Right renal pelvis (tissue), 4 donors: ENCODE measurements at regions not wholly inside any gene's neighbourhood (a gene's known extent, or its start where the extent isn't known, plus 50 kb on each side); places are given as distances from the start of the nearest gene placed in this dataset.
A peak's percentile ranks its signal among the peaks of the same experiment; 100 is the strongest.

Experiments used
- DNase-seq, 4 donors: peaks; one replicate each; pipeline ENCODE4 v3.0.0-alpha.2; 2013; ENCODE audit warnings: low read depth in 4 of 4, low spot score in 3 of 4, missing footprints in 1 of 4

DNA sequence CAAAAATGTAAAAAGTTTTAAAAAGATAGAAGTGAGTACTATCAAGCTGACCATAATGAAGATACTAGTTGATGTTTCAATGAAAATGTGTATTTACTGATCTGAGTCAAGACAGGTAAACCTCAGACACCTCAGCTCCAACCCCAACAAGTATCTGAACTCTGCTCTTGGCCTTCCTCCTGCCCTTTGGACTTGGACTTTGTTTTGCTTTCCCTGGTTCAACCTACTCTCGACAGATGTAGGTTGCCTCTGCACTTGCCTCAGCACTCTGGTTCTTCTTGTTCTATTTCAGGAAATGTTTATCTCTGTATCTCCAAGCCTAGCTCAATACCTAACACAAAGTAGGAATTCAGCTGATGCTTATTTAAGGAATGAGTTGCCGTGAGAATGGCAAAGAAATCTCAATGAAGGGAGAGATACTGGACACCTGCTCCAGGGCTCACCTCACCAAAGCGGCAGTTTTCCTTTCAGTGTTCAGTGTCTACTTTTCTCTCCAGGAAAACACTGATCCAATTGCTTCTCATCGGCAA is 248.8 kb upstream of the CTAGE1 start:
- DNase-seq = no peak

DNA sequence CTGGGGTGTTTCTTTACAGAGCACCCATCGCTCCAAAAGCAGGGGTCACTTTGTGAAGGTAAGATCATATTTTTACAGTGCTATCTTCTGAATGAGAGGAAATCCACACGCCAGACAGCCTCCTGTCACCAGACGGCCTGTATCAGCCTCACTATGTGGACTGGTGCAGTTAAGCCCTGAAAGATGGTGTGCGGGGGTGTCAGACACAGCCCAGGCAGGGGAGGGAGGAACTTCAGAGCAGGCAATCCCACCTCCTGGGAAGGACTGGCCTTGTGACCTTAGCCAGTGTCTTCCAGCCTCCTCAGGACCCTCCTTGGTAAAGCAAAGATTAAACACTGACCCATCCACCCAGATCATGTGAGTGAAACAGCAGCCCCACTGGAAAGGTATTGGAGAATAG is 249.4 kb upstream of the CTAGE1 start:
- DNase-seq = no peak

DNA sequence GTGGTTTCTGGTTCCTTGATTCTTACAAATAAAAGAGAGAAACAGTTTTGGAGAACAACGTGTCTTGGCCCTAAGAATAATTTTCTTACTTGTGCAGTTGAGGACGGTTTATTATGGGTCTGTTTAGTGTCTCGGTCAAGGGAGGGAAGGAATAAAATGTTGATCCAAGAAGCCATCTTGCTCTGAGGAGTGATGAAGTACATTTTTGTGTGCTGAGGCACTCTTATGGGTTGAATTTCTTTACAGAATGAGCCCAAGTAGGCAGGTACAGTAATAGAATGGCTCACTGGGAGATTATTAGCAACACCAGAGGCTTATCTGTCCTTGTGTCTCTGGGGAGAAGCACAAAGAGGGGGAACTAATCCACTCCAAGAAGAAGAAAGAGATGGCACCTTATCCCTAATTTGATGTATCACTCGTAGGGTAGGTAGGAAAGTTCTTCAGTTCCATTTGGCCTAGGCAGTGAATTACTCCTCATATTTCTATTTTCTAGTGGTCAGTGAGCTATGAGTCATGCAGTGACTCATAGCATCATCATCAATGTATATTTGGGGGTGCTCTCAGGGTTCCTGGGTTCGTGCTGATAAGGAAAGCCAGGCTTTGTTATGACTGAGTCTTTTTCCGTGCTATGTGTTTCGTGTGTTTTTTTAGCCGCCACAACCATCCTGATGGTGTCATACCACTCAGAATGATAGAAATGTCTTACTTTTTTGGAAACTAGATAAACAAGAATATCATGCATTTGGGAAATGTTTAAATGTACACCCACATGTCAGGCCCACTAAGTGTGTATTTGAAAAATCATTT is 250.1 kb upstream of the CTAGE1 start:
- no peak for DNase-seq

DNA sequence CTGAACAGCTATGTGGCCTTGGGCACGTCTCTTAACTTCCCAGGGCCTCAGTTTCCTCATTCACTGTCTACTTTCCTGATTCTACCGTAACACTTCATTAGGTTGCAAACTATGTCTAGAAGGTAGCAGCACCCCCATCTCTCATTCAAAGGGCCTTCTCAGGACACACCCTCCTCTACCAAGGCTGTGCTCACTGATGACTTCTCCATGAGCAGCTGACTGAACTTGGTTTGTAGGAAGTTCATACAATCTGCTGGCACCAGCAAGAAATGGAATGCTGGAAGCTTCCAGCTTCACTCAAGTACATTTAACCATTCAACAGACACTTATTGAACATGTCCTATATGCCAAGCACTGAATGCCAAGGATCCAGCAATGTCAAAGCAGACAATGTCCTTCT is 250.8 kb upstream of the CTAGE1 start:
- no peak for DNase-seq

DNA sequence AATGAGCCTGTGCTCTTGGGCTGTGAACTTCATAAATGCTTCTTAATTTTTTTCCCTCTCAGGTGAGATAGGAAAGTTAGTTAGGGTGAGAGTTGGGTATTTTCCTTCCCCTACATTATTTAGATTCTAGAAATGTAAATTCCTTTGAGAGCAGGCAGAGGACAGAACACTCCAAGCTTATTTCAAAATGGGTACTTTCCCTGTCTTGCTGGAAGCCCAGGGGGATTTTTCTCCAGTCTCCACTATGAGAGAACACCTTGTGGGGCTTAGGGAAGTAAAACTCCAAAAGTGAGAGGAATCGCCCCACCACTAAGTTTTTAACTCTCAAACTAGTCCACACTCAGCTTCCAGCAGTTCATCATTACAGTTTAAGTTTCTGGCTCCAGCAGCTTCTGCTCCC is 253.2 kb upstream of the CTAGE1 start:
- no peak for DNase-seq

DNA sequence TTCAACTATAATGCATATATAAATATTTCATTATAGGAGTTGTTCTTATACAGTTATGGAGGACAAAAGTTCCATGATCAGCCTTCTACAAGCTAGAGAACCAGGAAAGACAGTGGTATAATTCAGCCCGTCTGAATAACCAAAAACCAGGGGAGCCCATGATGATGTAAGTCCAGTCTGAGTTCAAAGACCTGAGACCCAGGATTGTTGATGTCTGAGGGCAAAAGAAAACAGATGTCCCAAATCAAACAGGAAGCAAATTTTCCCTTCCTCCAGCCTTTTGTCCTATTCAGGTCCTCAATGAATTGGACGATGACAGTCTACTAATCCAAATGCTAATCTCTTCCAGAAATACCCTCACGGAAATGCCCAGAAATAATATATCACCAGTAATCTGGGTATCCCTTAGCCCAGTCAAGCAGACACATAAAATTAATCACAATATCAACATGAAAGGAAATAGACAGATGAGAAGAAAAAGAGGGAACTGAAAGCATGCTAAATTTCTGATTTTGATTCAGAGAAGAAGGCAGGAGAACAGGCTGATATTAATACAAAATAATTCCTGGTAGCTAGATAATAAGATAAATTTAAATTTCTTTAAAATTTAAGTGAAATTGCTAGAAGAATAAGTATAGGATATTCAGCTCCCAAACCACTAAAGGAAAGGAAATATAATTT is 255.6 kb upstream of the CTAGE1 start:
- no peak for DNase-seq

DNA sequence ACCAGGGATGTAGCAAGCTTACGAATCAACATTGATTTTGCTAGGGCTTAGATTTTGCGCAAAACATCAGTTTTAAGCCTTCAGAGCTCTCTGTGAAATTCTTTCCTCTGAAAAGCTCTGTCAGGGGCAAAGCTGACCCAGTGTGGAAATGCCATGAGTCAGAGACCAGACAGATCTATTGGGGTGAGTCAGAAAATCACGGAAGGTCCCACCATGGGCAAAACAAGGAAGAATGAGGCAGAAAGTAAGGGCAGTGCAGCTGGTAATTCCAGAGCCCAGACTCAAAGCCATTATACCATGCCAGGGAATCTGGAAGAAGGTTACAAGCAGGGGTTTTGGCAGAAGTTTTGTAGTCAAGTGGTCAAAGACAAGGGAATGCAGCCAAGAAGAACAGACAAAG is 256.6 kb upstream of the CTAGE1 start:
- no peak for DNase-seq

DNA sequence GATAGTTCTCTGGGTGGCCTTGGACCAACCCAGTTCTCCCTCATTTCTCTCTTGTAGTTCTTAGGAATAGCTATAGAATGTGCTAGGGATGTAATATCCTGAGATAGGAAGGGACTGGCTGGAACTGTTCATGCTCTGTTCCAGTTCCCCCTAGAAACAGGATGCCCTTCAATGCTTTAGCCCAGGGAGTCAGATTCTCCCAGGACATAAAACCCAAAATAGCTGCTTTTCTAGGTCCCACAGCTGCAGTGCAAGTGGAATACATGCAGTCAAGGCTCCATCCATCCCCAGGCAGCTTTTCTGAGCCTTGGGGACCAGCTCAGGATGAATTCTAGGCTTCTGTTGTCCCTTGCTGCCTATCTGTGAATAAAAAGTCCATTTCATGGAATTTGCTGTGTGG is 257.3 kb upstream of the CTAGE1 start:
- no peak for DNase-seq

DNA sequence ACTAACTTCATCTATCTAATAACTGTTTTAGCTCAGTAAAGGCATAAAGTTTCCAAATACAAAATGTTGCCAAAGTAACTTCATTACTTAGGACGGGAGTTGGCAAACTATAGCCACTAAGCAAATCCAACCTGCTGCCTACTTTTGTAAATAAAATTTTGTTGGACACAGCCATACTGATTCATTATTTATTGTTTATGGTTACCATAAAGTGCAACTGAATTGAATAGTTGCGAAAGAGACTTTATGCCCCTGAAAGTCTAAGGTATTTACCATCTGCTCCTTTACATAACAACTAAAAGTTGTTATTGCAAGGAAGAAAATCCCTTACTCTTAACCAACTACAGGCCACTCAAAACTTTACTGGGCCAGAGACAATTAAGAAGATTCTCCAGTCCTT is 256.7 kb upstream of the RBBP8 start:
- no peak for DNase-seq

DNA sequence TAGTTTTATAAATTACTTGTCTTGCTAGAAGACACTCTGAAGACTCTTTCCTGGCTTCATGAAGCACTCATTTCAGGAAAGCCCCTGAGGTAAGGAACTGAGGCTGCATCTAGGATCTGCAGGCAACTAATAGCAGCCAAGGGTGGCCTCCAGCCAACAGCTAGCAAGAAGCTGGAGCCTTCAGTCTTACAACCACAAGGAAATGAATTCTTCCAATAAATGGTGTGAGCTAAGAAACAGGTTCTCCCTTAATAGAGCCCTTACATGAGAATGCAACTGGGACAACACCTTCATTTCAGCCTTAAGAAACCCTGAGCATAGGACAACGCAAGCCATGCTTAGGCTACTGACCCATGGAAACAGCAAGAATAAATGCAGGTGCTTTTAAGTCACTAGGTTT is 254.6 kb upstream of the RBBP8 start:
- no peak for DNase-seq

DNA sequence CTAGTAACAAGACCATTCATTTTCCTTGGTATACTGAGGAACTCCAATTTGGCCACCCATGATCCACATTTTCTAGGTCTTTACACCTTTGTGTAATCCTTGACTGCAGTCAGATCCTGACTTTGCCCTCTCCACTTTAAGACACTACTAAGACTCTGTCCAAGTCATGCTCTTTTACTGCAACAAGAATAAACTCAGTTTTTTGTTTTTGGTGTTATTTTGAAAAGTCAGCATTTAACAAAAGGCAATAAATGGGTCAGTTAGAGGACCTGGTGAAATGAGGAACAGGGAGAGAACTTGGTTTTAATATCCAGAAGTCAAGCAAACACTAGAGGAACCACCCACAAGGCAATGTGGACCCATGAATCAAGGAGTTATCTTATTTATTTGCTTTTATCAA is 252.2 kb upstream of the RBBP8 start:
- no peak for DNase-seq

DNA sequence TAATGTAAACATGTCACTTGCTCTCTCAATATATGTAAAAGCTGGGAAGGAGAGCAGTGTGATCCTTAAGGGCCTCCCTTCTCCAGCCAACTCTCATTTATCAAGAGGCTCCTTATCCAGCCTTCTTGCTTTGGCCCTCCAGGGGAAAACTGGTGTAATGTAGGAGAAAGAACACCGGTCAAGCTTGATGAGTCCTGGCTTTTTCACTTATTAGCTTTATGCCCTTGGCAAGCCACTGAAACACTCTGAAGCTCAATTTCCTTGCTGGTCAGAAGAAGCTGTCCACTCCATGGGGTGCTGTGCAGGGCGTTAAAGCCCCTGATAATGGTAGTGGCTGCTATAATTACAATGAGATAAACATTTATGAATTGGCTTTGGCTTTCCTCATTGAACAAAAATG is 251.2 kb upstream of the RBBP8 start:
- DNase-seq = no peak

DNA sequence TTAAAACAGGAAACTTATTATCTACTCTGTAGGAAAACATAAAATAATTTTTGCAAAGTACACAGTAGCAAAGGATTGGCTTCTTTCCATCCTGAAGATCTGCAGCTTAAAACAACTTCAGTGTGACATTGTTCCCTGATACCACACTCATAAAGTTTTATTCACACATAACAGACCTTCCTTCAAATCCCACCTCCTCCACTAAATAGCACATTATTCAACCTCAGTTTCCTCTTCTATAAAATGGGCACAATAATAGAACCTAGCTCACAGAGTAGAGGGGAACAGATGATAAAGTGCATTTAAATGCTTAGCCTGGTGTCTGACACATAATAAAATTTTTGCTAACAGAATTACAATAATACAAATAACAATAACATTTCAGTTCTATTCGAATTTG is 250.4 kb upstream of the RBBP8 start:
- no peak for DNase-seq

DNA sequence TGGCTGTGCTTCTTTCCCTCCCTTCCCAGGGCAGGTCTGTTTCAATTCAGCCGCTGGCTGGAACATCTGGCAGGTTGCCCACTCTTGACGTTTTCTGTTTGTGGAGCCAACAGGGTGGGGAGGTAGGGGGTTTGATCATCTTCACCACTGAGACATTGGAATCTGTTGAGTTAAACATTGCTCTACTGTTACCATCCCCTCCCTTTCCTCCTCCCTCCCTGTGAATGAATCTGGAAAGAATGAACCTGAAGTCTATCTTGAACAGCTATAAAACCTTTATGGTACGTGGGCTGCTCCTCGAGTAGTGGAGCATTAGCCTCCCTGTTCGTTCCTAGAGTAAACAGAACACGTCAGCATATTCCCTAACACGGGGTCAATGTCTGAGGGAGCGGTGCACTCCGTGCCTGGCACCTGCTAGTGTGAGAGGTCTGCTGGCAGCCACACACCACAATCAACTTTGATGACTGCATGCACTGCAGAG is 249.9 kb upstream of the RBBP8 start:
- DNase-seq = peak; percentile 61 to 82 (median 72)

DNA sequence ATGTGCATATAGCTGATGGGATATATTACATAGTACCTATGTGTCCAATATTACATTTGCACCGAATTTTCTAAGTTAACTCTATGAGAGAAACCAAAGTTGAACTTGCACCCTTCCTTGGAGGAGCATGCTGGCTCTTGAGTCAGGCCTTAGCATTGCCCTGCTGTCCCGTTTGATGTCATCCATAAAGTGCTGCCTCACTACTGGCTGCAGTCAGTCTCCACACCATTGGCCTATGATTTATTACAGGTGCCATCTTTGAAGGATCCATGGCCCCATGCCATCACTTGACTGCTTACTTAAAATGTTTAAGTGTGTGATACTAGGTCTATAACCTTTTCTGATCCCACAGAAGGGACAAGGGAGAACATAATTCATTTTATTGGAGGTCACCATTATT is 249.3 kb upstream of the RBBP8 start:
- DNase-seq = no peak

DNA sequence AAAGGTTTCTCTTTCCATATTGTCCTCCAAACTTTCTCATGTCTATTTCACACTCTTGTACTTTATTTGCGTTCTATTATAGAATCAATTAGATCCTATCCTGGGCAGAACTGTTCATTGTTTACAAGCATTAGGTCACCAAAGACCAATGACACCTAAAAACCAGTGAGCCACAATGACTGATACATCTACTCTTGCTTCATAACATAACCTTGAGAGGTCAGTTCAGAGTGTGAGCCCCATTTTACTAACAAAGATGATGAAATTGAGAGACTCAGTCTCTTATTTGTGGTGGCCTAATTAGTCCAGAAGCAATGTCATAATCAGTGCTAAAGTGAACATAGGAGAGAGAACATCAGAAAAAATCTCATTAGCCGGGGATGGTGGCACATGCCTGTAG is 248.9 kb upstream of the RBBP8 start:
- no peak for DNase-seq

DNA sequence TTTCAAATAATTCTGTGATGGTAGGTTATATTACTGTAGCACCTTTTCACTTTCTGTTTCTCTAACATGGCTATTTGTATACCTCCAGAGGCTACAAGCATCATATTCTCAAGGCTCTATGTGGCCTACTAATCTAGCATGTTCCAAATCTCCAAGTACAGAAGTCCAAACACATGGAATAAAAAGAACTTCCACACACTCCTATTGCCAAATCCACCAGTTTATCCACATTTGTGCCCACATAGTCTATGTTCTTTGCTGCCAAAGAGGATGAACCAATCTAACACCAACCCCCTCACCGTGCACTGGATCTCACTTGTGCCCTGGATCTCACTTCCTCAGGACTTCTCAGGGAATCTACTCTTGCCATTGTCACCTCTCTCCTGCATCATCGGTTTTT is 247.3 kb upstream of the RBBP8 start:
- no peak for DNase-seq

DNA sequence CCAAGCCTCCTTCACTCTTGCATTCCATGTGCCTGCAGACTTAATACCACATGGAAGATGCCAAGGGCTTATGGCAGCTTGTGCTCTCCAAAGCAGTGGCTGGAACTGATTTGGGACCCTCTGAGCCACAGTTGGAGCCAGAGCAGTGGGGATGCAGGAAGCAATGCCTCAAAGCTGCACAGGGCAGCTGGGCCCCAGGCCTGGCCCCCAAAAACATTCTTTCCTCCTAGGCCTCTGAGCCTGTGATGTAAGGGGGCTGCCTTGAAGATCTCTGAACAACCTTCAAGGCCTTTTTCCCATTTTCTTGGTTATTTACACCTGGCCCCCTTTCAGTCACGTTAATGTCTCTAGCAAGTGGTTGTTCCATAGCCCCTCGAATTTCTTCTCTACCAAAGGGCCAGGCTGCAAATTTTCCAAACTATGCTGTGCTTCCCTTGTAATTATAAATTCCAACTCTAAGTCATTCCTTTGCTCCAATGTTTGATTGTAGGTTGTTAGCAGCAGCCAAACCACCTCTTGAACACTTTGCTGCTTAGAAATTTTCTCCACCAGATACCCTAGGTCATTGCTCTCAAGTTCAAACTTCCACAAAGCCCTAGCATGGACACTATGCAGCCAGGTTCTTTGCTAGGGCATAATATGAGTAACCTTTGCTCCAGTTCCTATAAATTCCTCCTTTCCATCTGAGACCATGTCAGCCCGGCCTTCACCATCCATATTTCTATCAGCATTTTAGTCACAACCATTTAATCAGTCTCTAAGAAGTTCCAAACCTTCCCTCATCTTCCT is 245.0 kb upstream of the RBBP8 start:
- no peak for DNase-seq

DNA sequence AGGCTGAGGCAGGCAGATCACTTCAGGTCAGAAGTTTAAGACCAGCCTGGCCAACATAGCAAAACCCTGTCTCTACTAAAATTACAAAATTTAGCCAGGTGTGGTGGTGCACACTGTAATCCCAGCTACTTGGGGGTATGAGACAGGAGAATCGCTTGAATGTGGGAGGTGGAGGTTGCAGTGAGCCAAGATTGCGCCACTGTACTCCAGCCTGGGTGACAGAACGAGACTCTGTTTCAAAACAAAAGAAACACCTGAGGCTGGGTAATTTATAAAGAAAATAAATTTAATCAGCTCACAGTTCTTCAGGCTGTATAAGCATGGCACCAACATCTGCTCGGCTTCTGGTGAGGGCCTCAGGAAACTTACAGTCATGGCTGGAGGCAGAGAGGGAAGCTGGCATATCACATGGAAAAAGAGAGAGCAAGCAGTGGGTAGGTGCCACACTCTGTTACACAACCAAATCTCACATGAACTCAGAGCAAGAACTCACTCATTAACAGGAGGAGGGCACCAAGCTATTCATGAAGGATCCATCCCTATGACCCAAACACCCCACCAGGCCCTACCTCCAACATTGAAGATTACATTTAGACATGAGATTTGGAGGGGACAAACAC is 244.1 kb upstream of the RBBP8 start:
- no peak for DNase-seq

DNA sequence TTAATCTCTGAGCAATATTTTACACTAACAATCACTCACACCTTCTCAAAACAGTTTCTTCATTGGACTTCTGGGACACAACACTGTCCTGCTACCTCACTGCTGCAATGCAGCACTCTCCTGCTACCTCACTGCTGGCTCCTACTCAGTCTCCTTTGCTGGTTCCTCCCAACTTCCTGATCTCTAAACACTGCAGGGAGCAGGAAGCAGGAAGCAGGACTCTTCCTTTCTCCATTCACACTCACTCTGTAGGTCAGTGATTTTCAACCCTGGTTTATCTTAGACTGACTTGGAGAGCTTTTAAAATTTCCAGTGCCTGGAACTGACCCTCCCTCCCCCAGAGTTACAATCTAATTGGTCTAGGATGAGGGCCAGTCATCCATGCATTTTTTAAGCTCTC is 243.4 kb upstream of the RBBP8 start:
- no peak for DNase-seq

DNA sequence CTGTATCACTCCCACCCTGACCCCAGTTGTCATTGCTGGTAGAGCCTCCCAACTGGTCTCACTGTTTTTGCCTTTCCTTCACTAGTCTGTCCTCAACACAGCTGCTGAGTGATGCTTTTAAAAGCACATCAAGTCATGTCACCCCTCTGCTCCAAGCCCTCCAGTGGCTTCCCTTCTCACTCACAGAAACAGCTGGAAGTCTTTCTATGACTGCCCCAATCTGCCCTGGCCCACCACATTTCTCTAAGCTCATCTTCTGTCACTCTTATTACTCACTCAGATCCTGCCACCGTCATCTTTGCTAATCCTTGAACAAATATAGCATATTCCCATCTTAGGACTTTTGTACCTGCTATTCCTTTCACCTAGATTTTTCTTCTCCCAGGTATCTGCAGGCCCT is 242.6 kb upstream of the RBBP8 start:
- no peak for DNase-seq
